H1 (cell line): ENCODE measurements at regions not wholly inside any gene's neighbourhood (a gene's known extent, or its start where the extent isn't known, plus 50 kb on each side); places are given as distances from the start of the nearest gene placed in this dataset.

ENCODE experiments used
- CTCF ChIA-PET: fragments of 300-600 bp; sonication (Branson Sonifier 250); formaldehyde crosslinking; loops from one replicate; lab custom pipeline; 2021; ENCODE audit not compliant: partially characterized antibody; lab: Charles Lee
- POLR2A ChIA-PET: fragments of 300-600 bp; sonication (Branson Sonifier 250); formaldehyde crosslinking; loops from one replicate; lab custom pipeline; 2021; ENCODE audit warnings: inconsistent platforms; ENCODE audit not compliant: partially characterized antibody; lab: Charles Lee
- DNase-seq, 2 experiments: peaks; one replicate each; pipeline versions ENCODE4 v3.0.0 to v3.0.0-alpha.2; 2010 to 2022; ENCODE audit warnings: low spot score in 2 of 2, low read depth in 1 of 2, mixed read lengths in 1 of 2
- FAIRE-seq: peaks from 2 replicates; lab custom pipeline; 2011; peaks lifted over from hg19 to GRCh38; lab: Jason Lieb, UNC
- H2AFZ ChIP-seq: 2 replicates; pipeline ENCODE4 v1.8.1; 2012; ENCODE audit warnings: low read length, inconsistent platforms
- H2AK5ac ChIP-seq: 2 replicates; pipeline ENCODE4 v1.6.1; 2013; ENCODE audit warnings: low read depth, low read length
- H2BK120ac ChIP-seq: replicated peaks from 2 replicates; pipeline ENCODE3; 2013; ENCODE audit warnings: low read depth, low read length, inconsistent platforms
- H2BK12ac ChIP-seq: 2 replicates; pipeline ENCODE4 v1.6.1; 2013; ENCODE audit warnings: low read depth, low read length
- H2BK15ac ChIP-seq: 2 replicates; pipeline ENCODE4 v1.6.1; 2013; ENCODE audit warnings: low read length
- H2BK20ac ChIP-seq: 2 replicates; pipeline ENCODE4 v1.6.1; 2013; ENCODE audit warnings: low read length
- H2BK5ac ChIP-seq: 2 replicates; pipeline ENCODE4 v1.6.1; 2013; ENCODE audit warnings: low read depth, low read length
- H3K14ac ChIP-seq: 2 replicates; pipeline ENCODE4 v1.6.1; 2013; ENCODE audit warnings: inconsistent platforms; ENCODE audit not compliant: insufficient read length
- H3K18ac ChIP-seq: 2 replicates; pipeline ENCODE4 v1.6.1; 2013; ENCODE audit warnings: low read length; ENCODE audit errors: extremely low read depth
- H3K23ac ChIP-seq: 2 replicates; pipeline ENCODE4 v1.6.1; 2013; ENCODE audit warnings: inconsistent platforms; ENCODE audit not compliant: insufficient read length
- H3K23me2 ChIP-seq: 2 replicates; pipeline ENCODE4 v1.6.1; 2013; ENCODE audit warnings: low read depth, low read length
- H3K27ac ChIP-seq: 2 replicates; pipeline ENCODE4 v1.6.1; 2011; ENCODE audit warnings: low read depth, low read length, inconsistent platforms
- H3K27me3 ChIP-seq, 4 experiments: replicated peaks in 1 of 4; 1 replicate in 1 of 4; 2 replicates in 3 of 4; pipeline versions ENCODE4 v1.6.1 to v1.8.1; 2011 to 2013; ENCODE audit warnings: low read length in 3 of 4, mild to moderate bottlenecking in 3 of 4, inconsistent platforms in 2 of 4, mixed read lengths in 2 of 4, moderate library complexity in 1 of 4; ENCODE audit not compliant: control insufficient read depth in 3 of 4, insufficient read depth in 3 of 4; ENCODE audit errors: extremely low read depth in 1 of 4
- H3K36me3 ChIP-seq, 4 experiments: 2 replicates each; pipeline versions ENCODE4 v1.6.1 to v1.8.1; 2011 to 2013; ENCODE audit warnings: mild to moderate bottlenecking in 4 of 4, low read length in 3 of 4, moderate library complexity in 2 of 4, control low read depth in 1 of 4, inconsistent platforms in 1 of 4; ENCODE audit not compliant: insufficient read depth in 4 of 4, control insufficient read depth in 2 of 4
- H3K4ac ChIP-seq: replicated peaks from 2 replicates; pipeline ENCODE3; 2013; ENCODE audit warnings: low read length, low read depth, mixed read lengths, inconsistent platforms; ENCODE audit not compliant: insufficient read length
- H3K4me1 ChIP-seq, 4 experiments: replicated peaks in 1 of 4; 1 replicate in 1 of 4; 2 replicates in 3 of 4; pipeline versions ENCODE4 v1.6.1 to v1.8.1; 2011 to 2013; ENCODE audit warnings: low read length in 3 of 4, inconsistent platforms in 2 of 4, mixed read lengths in 1 of 4; ENCODE audit not compliant: insufficient read depth in 4 of 4, control insufficient read depth in 3 of 4
- H3K4me2 ChIP-seq, 2 experiments: 2 replicates each; pipeline versions ENCODE4 v1.6.1 to v1.8.1; 2011 to 2013; ENCODE audit warnings: low read depth in 2 of 2, low read length in 2 of 2, control low read depth in 1 of 2, inconsistent platforms in 1 of 2, mild to moderate bottlenecking in 1 of 2; ENCODE audit not compliant: insufficient read depth in 1 of 2
- H3K4me3 ChIP-seq, 4 experiments: fragments of 200-600, 300-600 bp in 1 of 4; sonication (generic), shearing (Covaris generic), sonication (Bioruptor Twin) in 1 of 4; 2 replicates each; pipeline versions ENCODE4 v1.5.1 to v1.8.1; 2011 to 2016; ENCODE audit warnings: low read length in 4 of 4, low read depth in 3 of 4, control low read depth in 2 of 4, inconsistent platforms in 2 of 4, mild to moderate bottlenecking in 2 of 4, mixed read lengths in 1 of 4, moderate library complexity in 1 of 4; ENCODE audit not compliant: insufficient read depth in 2 of 4; ENCODE audit errors: extremely low read depth in 1 of 4
- H3K56ac ChIP-seq: replicated peaks from 2 replicates; pipeline ENCODE3; 2013; ENCODE audit warnings: low read depth, mild to moderate bottlenecking, mixed read lengths, low read length, inconsistent platforms; ENCODE audit not compliant: insufficient read length
- H3K79me1 ChIP-seq: 2 replicates; pipeline ENCODE4 v1.6.1; 2013; ENCODE audit warnings: low read depth, low read length, control low read depth
- H3K79me2 ChIP-seq, 2 experiments: 2 replicates each; pipeline versions ENCODE4 v1.6.1 to v1.8.1; 2012 to 2013; ENCODE audit warnings: low read length in 2 of 2, mild to moderate bottlenecking in 2 of 2, inconsistent platforms in 1 of 2; ENCODE audit not compliant: insufficient read depth in 2 of 2, control insufficient read depth in 1 of 2
- H3K9ac ChIP-seq, 4 experiments: replicated peaks in 1 of 4; 1 replicate in 1 of 4; 2 replicates in 3 of 4; pipeline versions ENCODE4 v1.6.1 to v1.8.1; 2011 to 2013; ENCODE audit warnings: low read depth in 3 of 4, low read length in 3 of 4, control low read depth in 2 of 4, mild to moderate bottlenecking in 2 of 4, moderate library complexity in 2 of 4, inconsistent platforms in 1 of 4; ENCODE audit errors: extremely low read depth in 1 of 4
- H3K9me3 ChIP-seq, 2 experiments: 2 replicates each; pipeline versions ENCODE4 v1.6.1 to v1.8.1; 2012 to 2013; ENCODE audit warnings: mild to moderate bottlenecking in 2 of 2, moderate library complexity in 2 of 2, control low read depth in 1 of 2, inconsistent platforms in 1 of 2, low read depth in 1 of 2, low read length in 1 of 2, mixed read lengths in 1 of 2; ENCODE audit not compliant: insufficient read depth in 2 of 2
- H4K20me1 ChIP-seq, 2 experiments: replicated peaks in 1 of 2; 2 replicates each; pipeline versions ENCODE3 to v1.8.1; 2011 to 2013; ENCODE audit warnings: inconsistent platforms in 2 of 2, low read length in 2 of 2, mild to moderate bottlenecking in 1 of 2; ENCODE audit not compliant: insufficient read depth in 2 of 2, control insufficient read depth in 1 of 2
- H4K5ac ChIP-seq: 2 replicates; pipeline ENCODE4 v1.6.1; 2013; ENCODE audit warnings: low read length, low read depth, mixed read lengths, inconsistent platforms; ENCODE audit not compliant: insufficient read length
- H4K8ac ChIP-seq: 2 replicates; pipeline ENCODE4 v1.8.0; 2013; ENCODE audit warnings: mild to moderate bottlenecking, moderate library complexity, low read length, inconsistent platforms; ENCODE audit not compliant: insufficient read depth; ENCODE audit errors: extremely low read depth
- H4K91ac ChIP-seq: replicated peaks from 2 replicates; pipeline ENCODE3; 2013; ENCODE audit warnings: low read length, mixed read lengths, inconsistent platforms; ENCODE audit not compliant: insufficient read length
- BCL11A ChIP-seq, 2 experiments: IDR thresholded peaks; one replicate each; pipeline ENCODE4 v1.6.1; 2011; ENCODE audit warnings: low read depth in 2 of 2, low read length in 2 of 2, mild to moderate bottlenecking in 2 of 2
- FOSL1 ChIP-seq: IDR thresholded peaks from 2 replicates; pipeline ENCODE4 v1.6.1; 2011; ENCODE audit warnings: mild to moderate bottlenecking, low read depth, low read length, moderate library complexity; ENCODE audit not compliant: insufficient read depth
- MAFK ChIP-seq: IDR thresholded peaks from 2 replicates; pipeline ENCODE4 v1.6.1; 2012; ENCODE audit warnings: low read depth, mild to moderate bottlenecking, improper control_type of control experiment, low read length
- RBBP5 ChIP-seq: IDR thresholded peaks from 2 replicates; pipeline ENCODE4 v1.7.1; 2012; ENCODE audit warnings: low read depth, mild to moderate bottlenecking, inconsistent platforms, low read length, moderate library complexity, borderline replicate concordance
- SRF ChIP-seq: IDR thresholded peaks from 2 replicates; pipeline ENCODE4 v1.6.1; 2011; ENCODE audit warnings: mild to moderate bottlenecking, low read depth, low read length, moderate library complexity
- WGBS, 2 experiments: shearing (Covaris generic) in 1 of 2; methylation state at CpG; one replicate each; pipeline versions ENCODE4 v1.1.6 to v1.1.7; 2013 to 2015; ENCODE audit warnings: low lambda C conversion rate in 2 of 2, mixed read lengths in 2 of 2, inconsistent platforms in 1 of 2, low coverage in 1 of 2, missing lambda C conversion rate in 1 of 2; ENCODE audit not compliant: insufficient replicate concordance in 2 of 2, insufficient coverage in 1 of 2, insufficient read length in 1 of 2; ENCODE audit errors: extremely low coverage in 1 of 2, missing lambda C conversion rate in 1 of 2; 5-methylcytosine and 5-hydroxymethylcytosine counted together

DNA sequence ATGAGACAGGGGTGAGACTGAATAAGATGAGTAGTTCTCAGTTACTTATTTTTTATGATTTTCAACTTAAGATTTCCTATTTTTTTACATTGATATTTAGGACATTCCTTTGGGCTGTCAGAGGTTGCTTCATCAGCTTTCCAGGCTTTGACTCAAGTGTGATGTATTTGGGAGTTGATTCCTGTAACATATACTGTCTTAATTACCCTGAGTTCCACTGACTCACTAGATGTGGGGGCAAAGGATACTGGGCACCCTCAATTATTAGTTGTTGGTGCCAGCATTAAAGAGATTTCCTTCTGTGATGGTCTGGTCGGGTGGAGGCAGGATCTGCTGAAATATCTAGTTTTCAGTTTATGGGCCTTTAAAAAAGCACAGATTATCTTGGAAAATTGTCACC, 1535.8 kb downstream of the NLGN4Y start:
- no peaks in the 10 kb centered on the region for H3K4me1 ChIP-seq
- FAIRE-seq = no peak
- POLR2A ChIA-PET = no interaction called here

More for the DNA sequence above, 1535.8 kb downstream of the NLGN4Y start:
- no peaks in the 10 kb centered on the region for H3K79me1 ChIP-seq
- no peaks in the 10 kb centered on the region for H4K20me1 ChIP-seq
- H3K4me3 ChIP-seq = no peak overlapping the region
- H3K9ac ChIP-seq = no peak overlapping the region
- H2BK20ac ChIP-seq = no peak overlapping the region
- H2BK12ac ChIP-seq = no peak overlapping the region
- no peak overlapping the region for H3K14ac ChIP-seq
- WGBS, 2 experiments = 64% methylated on average over 1 of the region's 1 CpG; no CpG with 5 or more reads in 1 of the 2 experiments
- H2BK5ac ChIP-seq = no peak overlapping the region
- no peak overlapping the region for H4K91ac ChIP-seq
- H3K4me2 ChIP-seq = no peak overlapping the region
- no peak for DNase-seq
- H3K9me3 ChIP-seq = no peaks in the 10 kb centered on the region
- H3K18ac ChIP-seq = no peak overlapping the region
- no peak overlapping the region for H2BK120ac ChIP-seq
- no peak overlapping the region for H2AK5ac ChIP-seq
- H3K27ac ChIP-seq = no peak overlapping the region
- no peak overlapping the region for H4K5ac ChIP-seq
- H3K23ac ChIP-seq = no peak overlapping the region
- no peaks in the 10 kb centered on the region for H3K23me2 ChIP-seq
- no peak overlapping the region for H4K8ac ChIP-seq
- H3K36me3 ChIP-seq = no peaks in the 10 kb centered on the region
- H2AFZ ChIP-seq = no peak overlapping the region
- no peaks in the 10 kb centered on the region for H3K79me2 ChIP-seq
- H2BK15ac ChIP-seq = no peak overlapping the region
- H3K4ac ChIP-seq = no peak overlapping the region
- H3K56ac ChIP-seq = no peak overlapping the region
- H3K27me3 ChIP-seq = no peaks in the 10 kb centered on the region
- CTCF ChIA-PET = no interaction called here
- TF ChIP-seq MAFK (no peak), BCL11A (IDR thresholded peaks at IDR 0.05; ENCODE audit: low read depth in 2 of 2, low read length in 2 of 2) (no peak), FOSL1 (no peak), SRF (no peak), RBBP5 (no peak)
